GM12878 (cell line): ENCODE measurements at regions not wholly inside any gene's neighbourhood (a gene's known extent, or its start where the extent isn't known, plus 50 kb on each side); places are given as distances from the start of the nearest gene placed in this dataset.

Experiments used
- ATAC-seq: fragments of 200-7000 bp; cut with Tn5 transposase; 3 replicates; pipeline ENCODE4 v1.9.1; 2020; ENCODE audit warnings: mild to moderate bottlenecking, moderate library complexity
- BruUV-seq: library from RNA; stranded (reverse); fragments of 400-500 nt; replicated peaks from 2 replicates; lab custom pipeline; 2021; lab: Mats Ljungman, UMichigan
- CTCF ChIA-PET: fragments of 300-600 bp; sonication (Branson Sonifier 250); formaldehyde crosslinking; extraction: SDS; loops from one replicate; lab custom pipeline; 2021; ENCODE audit warnings: inconsistent platforms; lab: Yijun Ruan, JAX
- POLR2A ChIA-PET: fragments of 350-600 bp; formaldehyde crosslinking; extraction: SDS; loops from one replicate; lab custom pipeline; 2021; ENCODE audit warnings: inconsistent platforms; lab: Charles Lee
- RAD21 ChIA-PET: fragments of 300-600 bp; sonication (Branson Sonifier 250); formaldehyde crosslinking; loops from one replicate; lab custom pipeline; 2023; ENCODE audit warnings: antibody characterized with exemption; ENCODE audit not compliant: unreplicated experiment; lab: Charles Lee
- SMC1A ChIA-PET: fragments of 300-600 bp; sonication (Branson Sonifier 250); formaldehyde crosslinking; loops from one replicate; lab custom pipeline; 2023; ENCODE audit not compliant: unreplicated experiment, uncharacterized antibody; lab: Charles Lee
- DNase-seq: peaks from one replicate; pipeline ENCODE4 v3.0.0-alpha.2; 2011; ENCODE audit warnings: low read depth, low spot score
- FAIRE-seq: peaks from 3 replicates; lab custom pipeline; 2011; peaks lifted over from hg19 to GRCh38; lab: Jason Lieb, UNC
- H2AFZ ChIP-seq: 2 replicates; pipeline ENCODE4 v1.6.0; 2011; ENCODE audit warnings: low read depth, low read length, control low read depth; ENCODE audit not compliant: control insufficient read depth
- H3K27ac ChIP-seq: 2 replicates; pipeline ENCODE4 v1.5.1; 2011; ENCODE audit warnings: control low read depth; ENCODE audit not compliant: control insufficient read depth, insufficient read depth
- H3K27me3 ChIP-seq, 2 experiments: replicated peaks in 1 of 2; 2 replicates each; pipeline versions ENCODE4 v1.6.0 to v1.6.1; 2011; ENCODE audit warnings: low read length in 1 of 2; ENCODE audit not compliant: control insufficient read depth in 2 of 2, insufficient read depth in 2 of 2
- H3K36me3 ChIP-seq, 2 experiments: 2 replicates each; pipeline ENCODE4 v1.5.1; 2011; ENCODE audit warnings: low read length in 1 of 2; ENCODE audit not compliant: control insufficient read depth in 2 of 2, insufficient read depth in 2 of 2
- H3K4me1 ChIP-seq: 2 replicates; pipeline ENCODE4 v1.6.1; 2011; ENCODE audit warnings: mild to moderate bottlenecking, low read length, moderate library complexity, mixed read lengths; ENCODE audit not compliant: control insufficient read depth, insufficient read depth
- H3K4me2 ChIP-seq: 2 replicates; pipeline ENCODE4 v1.6.0; 2011; ENCODE audit warnings: control low read depth; ENCODE audit not compliant: control insufficient read depth, insufficient read depth
- H3K4me3 ChIP-seq: fragments of 200-600 bp; sonication (generic); 2 replicates; pipeline ENCODE4 v1.5.1; 2016
- H3K79me2 ChIP-seq: 2 replicates; pipeline ENCODE4 v1.6.0; 2011; ENCODE audit warnings: low read length; ENCODE audit not compliant: control insufficient read depth, insufficient read depth
- H3K9ac ChIP-seq: 2 replicates; pipeline ENCODE4 v1.8.0; 2011; ENCODE audit warnings: low read length, control low read depth, mixed read lengths; ENCODE audit not compliant: control insufficient read depth, insufficient read depth
- H3K9me3 ChIP-seq: replicated peaks from 3 replicates; pipeline ENCODE4 v1.5.1; 2011; ENCODE audit warnings: mild to moderate bottlenecking, low read length; ENCODE audit not compliant: control insufficient read depth, insufficient read depth
- H4K20me1 ChIP-seq: 2 replicates; pipeline ENCODE4 v1.6.0; 2011; ENCODE audit not compliant: control insufficient read depth, insufficient read depth
- ETV6 ChIP-seq, 2 experiments: fragments of 450-650 bp in 1 of 2; IDR thresholded peaks in 1 of 2; conservative IDR thresholded peaks in 1 of 2; 2 replicates each; pipeline ENCODE4 v1.6.1; 2014; ENCODE audit warnings: antibody characterized with exemption in 1 of 2, borderline replicate concordance in 1 of 2, low read depth in 1 of 2, mild to moderate bottlenecking in 1 of 2, moderate library complexity in 1 of 2
- FOXM1 ChIP-seq: IDR thresholded peaks from 2 replicates; pipeline ENCODE4 v1.6.1; 2012; ENCODE audit warnings: low read depth, mild to moderate bottlenecking, inconsistent platforms, low read length, moderate library complexity
- PAX5 ChIP-seq: IDR thresholded peaks from 2 replicates; pipeline ENCODE4 v1.6.1; 2011; ENCODE audit warnings: low read depth, low read length, borderline replicate concordance
- POLR2AphosphoS5 ChIP-seq: IDR thresholded peaks from 2 replicates; pipeline ENCODE4 v1.6.1; 2011; ENCODE audit warnings: mild to moderate bottlenecking, low read length, inconsistent platforms
- POU2F2 ChIP-seq: IDR thresholded peaks from 3 replicates; pipeline ENCODE4 v1.6.1; 2011; ENCODE audit warnings: low read depth, mild to moderate bottlenecking, low read length, borderline replicate concordance
- SMAD1 ChIP-seq: fragments of 450-650 bp; IDR thresholded peaks from 2 replicates; pipeline ENCODE4 v1.6.1; 2018; ENCODE audit warnings: mild to moderate bottlenecking, low read depth; ENCODE audit not compliant: partially characterized antibody
- YBX1 ChIP-seq: fragments of 450-650 bp; IDR thresholded peaks from 2 replicates; pipeline ENCODE4 v1.6.1; 2016; ENCODE audit warnings: antibody characterized with exemption
- WGBS: methylation state at CpG from one replicate; pipeline ENCODE4 v1.1.6; 2016; ENCODE audit warnings: low lambda C conversion rate; ENCODE audit not compliant: insufficient replicate concordance, insufficient coverage; ENCODE audit errors: missing lambda C conversion rate; 5-methylcytosine and 5-hydroxymethylcytosine counted together
- in situ Hi-C: fragments of 300-500 bp; cut with MboI; formaldehyde crosslinking; loops from 9 replicates; pipeline ENCODE4 v1.14.3; 2018; ENCODE audit warnings: mixed read lengths
- intact Hi-C: fragments of 100-400 bp; cut with micrococcal nuclease; formaldehyde crosslinking; loops from one replicate; pipeline ENCODE4 v1.14.2; 2022; ENCODE audit not compliant: unreplicated experiment

- TF ChIP-seq POU2F2, result no peak
- TF ChIP-seq FOXM1, result no peak
- TF ChIP-seq POLR2AphosphoS5, result no peak
- TF ChIP-seq SMAD1, result no peak
- TF ChIP-seq YBX1, result no peak
These were observed 259.4 kb downstream of the EPM2A start (continued) for GRCh38 chr6:145475794-145476396.

GRCh38 chr6:145480024-145480423, 255.3 kb downstream of the EPM2A start:
- Histone ChIP-seq H3K9me3 (no peaks in the 10 kb centered on the region; the same call in 2 of the 3 replicates), H4K20me1 (no peaks in the 10 kb centered on the region), H3K79me2 (no peaks in the 10 kb centered on the region), H3K4me1 (no peaks in the 10 kb centered on the region), H3K27ac (no peak overlapping the region), H3K4me2 (no peak overlapping the region), H3K27me3 (no peaks in the 10 kb centered on the region), H2AFZ (no peak overlapping the region), H3K9ac (no peak overlapping the region), H3K4me3 (no peak overlapping the region), H3K36me3 (no peaks in the 10 kb centered on the region)
- SMC1A ChIA-PET, result no interaction called here
- POLR2A ChIA-PET, result no interaction called here
- TF ChIP-seq PAX5 (no peak), ETV6 (conservative IDR thresholded peaks at IDR 0.05 in 1 of 2, IDR thresholded peaks at IDR 0.05 in 1 of 2; ENCODE audit: borderline replicate concordance in 1 of 2, low read depth in 1 of 2) (0 out of 4 replicates have a peak, but pooled peaks of 1 of the 2 experiments have one; percentile 23)
- BruUV-seq, result no TSS peak
- DNase-seq (no peak), FAIRE-seq (no peak), ATAC-seq (peak; percentile 34; the same call in 2 of the 3 replicates)
- CTCF ChIA-PET, result no interaction called here
- WGBS, result 0% methylated on average over 1 of the region's 1 CpG
- intact Hi-C loops, result no loop called here
- RAD21 ChIA-PET, result no interaction called here
- in situ Hi-C loops, result no loop called here
